ENCODE measurements at regions not wholly inside any gene's neighbourhood (a gene's known extent, or its start where the extent isn't known, plus 50 kb on each side); places are given as distances from the start of the nearest gene placed in this dataset.

DNA sequence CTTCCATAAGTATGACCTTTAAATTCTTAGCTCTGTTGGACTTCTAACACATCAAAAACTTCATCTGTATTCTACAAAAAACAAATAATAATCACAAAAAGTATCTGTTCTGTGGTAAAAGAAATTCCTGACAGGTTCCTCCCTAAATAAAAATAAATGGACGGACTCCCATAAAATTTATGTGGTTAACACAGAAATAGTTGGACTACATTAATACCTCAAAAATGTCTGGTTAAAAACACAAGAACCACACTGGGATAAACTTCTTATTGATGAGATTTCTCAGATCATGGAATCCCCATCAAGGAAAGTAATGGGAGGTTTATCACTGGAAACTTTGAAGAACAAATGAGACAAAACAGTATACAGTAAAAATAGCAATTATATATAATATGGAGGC is 172.4 kb downstream of the MOXD1 start:
- TF ChIP-seq, protein P1, sequence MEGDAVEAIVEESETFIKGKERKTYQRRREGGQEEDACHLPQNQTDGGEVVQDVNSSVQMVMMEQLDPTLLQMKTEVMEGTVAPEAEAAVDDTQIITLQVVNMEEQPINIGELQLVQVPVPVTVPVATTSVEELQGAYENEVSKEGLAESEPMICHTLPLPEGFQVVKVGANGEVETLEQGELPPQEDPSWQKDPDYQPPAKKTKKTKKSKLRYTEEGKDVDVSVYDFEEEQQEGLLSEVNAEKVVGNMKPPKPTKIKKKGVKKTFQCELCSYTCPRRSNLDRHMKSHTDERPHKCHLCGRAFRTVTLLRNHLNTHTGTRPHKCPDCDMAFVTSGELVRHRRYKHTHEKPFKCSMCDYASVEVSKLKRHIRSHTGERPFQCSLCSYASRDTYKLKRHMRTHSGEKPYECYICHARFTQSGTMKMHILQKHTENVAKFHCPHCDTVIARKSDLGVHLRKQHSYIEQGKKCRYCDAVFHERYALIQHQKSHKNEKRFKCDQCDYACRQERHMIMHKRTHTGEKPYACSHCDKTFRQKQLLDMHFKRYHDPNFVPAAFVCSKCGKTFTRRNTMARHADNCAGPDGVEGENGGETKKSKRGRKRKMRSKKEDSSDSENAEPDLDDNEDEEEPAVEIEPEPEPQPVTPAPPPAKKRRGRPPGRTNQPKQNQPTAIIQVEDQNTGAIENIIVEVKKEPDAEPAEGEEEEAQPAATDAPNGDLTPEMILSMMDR (IDR thresholded peaks at IDR 0.05; ENCODE audit: low read length): no peak
- TF ChIP-seq EZH2 (optimal IDR thresholded peaks at IDR 0.05; ENCODE audit: low read depth, low read length): no peak
- TF ChIP-seq EZH2phosphoT487 (IDR thresholded peaks at IDR 0.05; ENCODE audit: low read length): no peak

Measured in MM.1S (cell line).